Loucy (cell line): ENCODE measurements at regions not wholly inside any gene's neighbourhood (a gene's known extent, or its start where the extent isn't known, plus 50 kb on each side); places are given as distances from the start of the nearest gene placed in this dataset.

Experiments used
- H2AFZ ChIP-seq: fragments of 200-600 bp; sonication (generic); 2 replicates; pipeline ENCODE4 v1.6.0; 2016; ENCODE audit warnings: antibody characterized with exemption, mild to moderate bottlenecking, low read length, moderate library complexity
- H3F3A ChIP-seq: fragments of 200-600 bp; 2 replicates; pipeline ENCODE4 v1.6.0; 2016; ENCODE audit warnings: antibody characterized with exemption, low read depth, mild to moderate bottlenecking
- H3K27me3 ChIP-seq: fragments of 200-600 bp; sonication (generic); 2 replicates; pipeline ENCODE4 v1.6.1; 2014; ENCODE audit warnings: low read length, mild to moderate bottlenecking; ENCODE audit not compliant: insufficient read depth, poor library complexity, severe bottlenecking
- H3K36me3 ChIP-seq: fragments of 200-600 bp; sonication (generic); 2 replicates; pipeline ENCODE4 v1.6.1; 2016; ENCODE audit warnings: low read length; ENCODE audit not compliant: insufficient read depth
- H3K4me1 ChIP-seq: fragments of 200-600 bp; sonication (generic); 2 replicates; pipeline ENCODE4 v1.5.1; 2014; ENCODE audit warnings: low read length, mild to moderate bottlenecking; ENCODE audit not compliant: insufficient read depth, poor library complexity, severe bottlenecking
- H3K4me2 ChIP-seq: fragments of 200-600 bp; sonication (generic); 2 replicates; pipeline ENCODE4 v1.6.0; 2014; ENCODE audit warnings: antibody characterized with exemption, low read length, low read depth, mild to moderate bottlenecking; ENCODE audit not compliant: poor library complexity, severe bottlenecking
- H3K4me3 ChIP-seq: fragments of 200-600 bp; sonication (generic); 2 replicates; pipeline ENCODE4 v1.5.1; 2014; ENCODE audit warnings: low read length, mild to moderate bottlenecking, mixed read lengths; ENCODE audit not compliant: poor library complexity, severe bottlenecking
- H3K79me2 ChIP-seq: fragments of 200-600 bp; sonication (generic); 2 replicates; pipeline ENCODE4 v1.6.1; 2014; ENCODE audit warnings: low read length; ENCODE audit not compliant: insufficient read depth
- H3K9ac ChIP-seq: fragments of 200-600 bp; sonication (generic); 2 replicates; pipeline ENCODE4 v1.6.0; 2014; ENCODE audit warnings: mild to moderate bottlenecking, low read depth, low read length, moderate library complexity; ENCODE audit not compliant: poor library complexity, severe bottlenecking
- H3K9me2 ChIP-seq: fragments of 200-600 bp; sonication (generic); replicated peaks from 2 replicates; pipeline ENCODE4 v1.6.1; 2016; ENCODE audit warnings: low read depth, low read length, mixed read lengths
- H3K9me3 ChIP-seq: fragments of 200-600 bp; sonication (generic); 2 replicates; pipeline ENCODE4 v1.6.1; 2014; ENCODE audit warnings: mild to moderate bottlenecking, antibody characterized with exemption, low read length, low read depth; ENCODE audit not compliant: insufficient read depth
- H4K20me1 ChIP-seq: fragments of 200-600 bp; sonication (generic); 2 replicates; pipeline ENCODE4 v1.6.0; 2014; ENCODE audit warnings: antibody characterized with exemption, low read length, mild to moderate bottlenecking; ENCODE audit not compliant: insufficient read depth, poor library complexity, severe bottlenecking
- CTCF ChIP-seq: fragments of 200-600 bp; sonication (generic); conservative IDR thresholded peaks from 2 replicates; pipeline ENCODE4 v1.5.1; 2014; ENCODE audit warnings: mild to moderate bottlenecking, antibody characterized with exemption, low read length
- EZH2phosphoT487 ChIP-seq: fragments of 200-600 bp; IDR thresholded peaks from 2 replicates; pipeline ENCODE4 v1.6.1; 2018; ENCODE audit warnings: antibody characterized with exemption, mild to moderate bottlenecking, moderate library complexity, borderline replicate concordance

- no peak overlapping the region for H3K4me2 ChIP-seq
- no peaks in the 10 kb centered on the region for H3K27me3 ChIP-seq
- no peak overlapping the region for H2AFZ ChIP-seq
- H3K9ac ChIP-seq, result no peak overlapping the region
- no peaks in the 10 kb centered on the region for H3K79me2 ChIP-seq
- no peaks in the 10 kb centered on the region for H3F3A ChIP-seq
- TF ChIP-seq EZH2phosphoT487 (no peak), CTCF (no peak)
- no peak overlapping the region for H3K4me3 ChIP-seq
- no peaks in the 10 kb centered on the region for H4K20me1 ChIP-seq
- H3K36me3 ChIP-seq, result no peaks in the 10 kb centered on the region
- H3K9me3 ChIP-seq, result no peaks in the 10 kb centered on the region
- H3K4me1 ChIP-seq, result no peaks in the 10 kb centered on the region
- no peaks in the 10 kb centered on the region for H3K9me2 ChIP-seq
These were observed 317.2 kb downstream of the ZSWIM6 start for GRCh38 chr5:61649231-61649630.

DNA sequence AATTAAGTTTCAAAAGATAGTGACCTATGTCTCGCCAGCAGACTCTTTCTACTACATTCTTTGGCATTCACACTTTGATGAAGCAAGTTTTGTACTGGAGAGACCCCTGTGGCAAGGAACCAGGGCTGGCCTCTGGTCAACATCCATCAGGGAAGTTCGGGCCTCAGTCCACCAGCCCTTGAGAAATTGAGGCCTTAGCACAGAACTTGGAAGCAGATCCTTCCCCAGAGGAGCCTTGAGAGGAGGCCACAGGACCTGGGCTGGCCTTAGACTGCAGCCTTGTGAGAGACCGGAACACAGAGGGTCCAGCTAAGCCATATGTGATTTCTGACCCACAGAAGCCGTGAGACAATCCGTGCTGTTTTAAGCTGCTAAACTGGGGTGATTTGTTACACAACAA is 317.9 kb downstream of the ZSWIM6 start:
- TF ChIP-seq EZH2phosphoT487 (no peak), CTCF (no peak)
- Histone ChIP-seq H4K20me1 (no peaks in the 10 kb centered on the region), H2AFZ (no peak overlapping the region), H3K27me3 (no peaks in the 10 kb centered on the region), H3K9me3 (no peaks in the 10 kb centered on the region), H3K9ac (no peak overlapping the region), H3K4me2 (no peak overlapping the region), H3K36me3 (no peaks in the 10 kb centered on the region), H3K4me1 (no peaks in the 10 kb centered on the region), H3K79me2 (no peaks in the 10 kb centered on the region), H3F3A (no peaks in the 10 kb centered on the region), H3K4me3 (no peak overlapping the region), H3K9me2 (no peaks in the 10 kb centered on the region)

DNA sequence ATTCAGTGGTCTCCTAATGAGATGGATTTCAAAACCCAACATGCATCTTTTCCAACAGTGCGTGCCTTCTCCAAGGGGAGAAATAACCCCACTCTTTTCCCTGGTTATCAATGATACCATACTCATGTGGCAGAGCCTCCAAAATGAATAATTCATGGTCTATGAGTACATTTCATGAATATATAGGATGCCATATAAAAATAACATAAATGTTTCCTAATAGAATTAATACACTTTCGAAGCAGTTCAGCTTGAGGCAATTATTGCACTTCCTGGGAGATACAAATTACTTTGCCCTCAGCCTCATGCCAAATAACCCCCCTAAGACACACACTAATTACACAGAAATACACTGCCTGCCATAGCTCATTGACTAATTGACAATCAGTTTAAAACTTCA is 318.6 kb downstream of the ZSWIM6 start:
- Histone ChIP-seq H3F3A (no peaks in the 10 kb centered on the region), H3K4me1 (no peaks in the 10 kb centered on the region), H3K4me3 (no peak overlapping the region), H3K36me3 (no peaks in the 10 kb centered on the region), H3K4me2 (no peak overlapping the region), H4K20me1 (no peaks in the 10 kb centered on the region), H3K9ac (no peak overlapping the region), H2AFZ (no peak overlapping the region), H3K9me2 (no peaks in the 10 kb centered on the region), H3K9me3 (no peaks in the 10 kb centered on the region), H3K79me2 (no peaks in the 10 kb centered on the region), H3K27me3 (no peaks in the 10 kb centered on the region)
- no peak for TF ChIP-seq EZH2phosphoT487
- no peak for TF ChIP-seq CTCF
